WERI-Rb-1 (cell line): ENCODE measurements at regions not wholly inside any gene's neighbourhood (a gene's known extent, or its start where the extent isn't known, plus 50 kb on each side); places are given as distances from the start of the nearest gene placed in this dataset.
"Not testable (repeated sequence)": the region's sequence is repeated elsewhere in the genome, so short reads cannot be mapped to it uniquely, and the experiment has no call there.

ENCODE experiments used
- DNase-seq: peaks from one replicate; pipeline ENCODE4 v3.0.0-alpha.2; 2020
- H3K27ac ChIP-seq: fragments of 250-450 bp; sonication (Bioruptor Pico); 2 replicates; pipeline ENCODE4 v1.5.1; 2020; ENCODE audit warnings: mild to moderate bottlenecking, moderate library complexity
- H3K27me3 ChIP-seq: fragments of 250-450 bp; sonication (Bioruptor Pico); 2 replicates; pipeline ENCODE4 v1.5.1; 2021; ENCODE audit warnings: mild to moderate bottlenecking, low read depth, moderate library complexity; ENCODE audit not compliant: insufficient read depth, severe bottlenecking
- H3K36me3 ChIP-seq: fragments of 250-450 bp; sonication (Bioruptor Pico); 2 replicates; pipeline ENCODE4 v1.5.1; 2020; ENCODE audit warnings: mild to moderate bottlenecking, moderate library complexity
- H3K4me3 ChIP-seq: 2 replicates; pipeline ENCODE4 v1.5.1; 2011; ENCODE audit warnings: low read depth, mild to moderate bottlenecking, control low read depth, low read length
- H3K9me3 ChIP-seq: fragments of 250-450 bp; sonication (Bioruptor Pico); 2 replicates; pipeline ENCODE4 v1.5.1; 2021; ENCODE audit warnings: mild to moderate bottlenecking, moderate library complexity; ENCODE audit not compliant: severe bottlenecking
- CTCF ChIP-seq: IDR thresholded peaks from 2 replicates; pipeline ENCODE4 v1.5.1; 2011; ENCODE audit warnings: low read depth, mild to moderate bottlenecking, control low read depth, inconsistent platforms, low read length

GRCh38 chr1:102472520-102472919, 475.8 kb upstream of the OLFM3 start:
- no peak for TF ChIP-seq CTCF
- no peak overlapping the region for H3K27ac ChIP-seq
- DNase-seq = no peak
- H3K36me3 ChIP-seq = no peaks in the 10 kb centered on the region
- H3K9me3 ChIP-seq = no peaks in the 10 kb centered on the region
- H3K4me3 ChIP-seq = no peak overlapping the region
- no peaks in the 10 kb centered on the region for H3K27me3 ChIP-seq

- DNase-seq = no peak
- Histone ChIP-seq H3K27ac (no peak overlapping the region), H3K4me3 (no peak overlapping the region), H3K36me3 (no peaks in the 10 kb centered on the region), H3K9me3 (no peaks in the 10 kb centered on the region), H3K27me3 (no peaks in the 10 kb centered on the region)
- TF ChIP-seq CTCF = no peak
Observed at GRCh38 chr1:102470767-102471166, 474.0 kb upstream of the OLFM3 start.

GRCh38 chr1:102466487-102466886, 469.8 kb upstream of the OLFM3 start:
- no peaks in the 10 kb centered on the region for H3K9me3 ChIP-seq
- H3K36me3 ChIP-seq = no peaks in the 10 kb centered on the region
- no peak overlapping the region for H3K4me3 ChIP-seq
- no peak for DNase-seq
- H3K27me3 ChIP-seq = peaks cover 2% of the 10 kb centered on the region
- H3K27ac ChIP-seq = no peak overlapping the region
- TF ChIP-seq CTCF = no peak

GRCh38 chr1:102463328-102463727, 466.6 kb upstream of the OLFM3 start:
- TF ChIP-seq CTCF = no peak
- Histone ChIP-seq H3K4me3 (no peak overlapping the region), H3K9me3 (no peaks in the 10 kb centered on the region), H3K27me3 (peaks cover 2% of the 10 kb centered on the region), H3K27ac (no peak overlapping the region), H3K36me3 (no peaks in the 10 kb centered on the region)
- DNase-seq = no peak

GRCh38 chr1:102442317-102442716, 445.6 kb upstream of the OLFM3 start:
- not testable (repeated sequence) for H3K27me3 ChIP-seq, H3K36me3 ChIP-seq, H3K27ac ChIP-seq, H3K9me3 ChIP-seq, DNase-seq, H3K4me3 ChIP-seq

GRCh38 chr1:102435483-102435882, 438.8 kb upstream of the OLFM3 start:
- no peaks in the 10 kb centered on the region for H3K36me3 ChIP-seq
- DNase-seq = no peak
- no peak for TF ChIP-seq CTCF
- H3K27ac ChIP-seq = no peak overlapping the region
- H3K9me3 ChIP-seq = no peaks in the 10 kb centered on the region
- H3K27me3 ChIP-seq = peaks cover 3% of the 10 kb centered on the region
- H3K4me3 ChIP-seq = no peak overlapping the region

- H3K27me3 ChIP-seq = peaks cover 3% of the 10 kb centered on the region
- peak; percentile 14 for DNase-seq
- H3K36me3 ChIP-seq = no peaks in the 10 kb centered on the region
- peak; percentile 65 for TF ChIP-seq CTCF
- H3K4me3 ChIP-seq = no peak overlapping the region
- peaks cover 3% of the 10 kb centered on the region for H3K9me3 ChIP-seq
- H3K27ac ChIP-seq = no peak overlapping the region
Observed at GRCh38 chr1:102434421-102434820, 437.7 kb upstream of the OLFM3 start.
